CD4-positive, alpha-beta T cell treated with Interleukin-17A for 4 hours (primary cell): ENCODE measurements at regions not wholly inside any gene's neighbourhood (a gene's known extent, or its start where the extent isn't known, plus 50 kb on each side); places are given as distances from the start of the nearest gene placed in this dataset.

Experiments
- DNase-seq: peaks from one replicate; pipeline ENCODE4 v3.0.0-alpha.2; 2020; ENCODE audit warnings: mixed read lengths

DNA sequence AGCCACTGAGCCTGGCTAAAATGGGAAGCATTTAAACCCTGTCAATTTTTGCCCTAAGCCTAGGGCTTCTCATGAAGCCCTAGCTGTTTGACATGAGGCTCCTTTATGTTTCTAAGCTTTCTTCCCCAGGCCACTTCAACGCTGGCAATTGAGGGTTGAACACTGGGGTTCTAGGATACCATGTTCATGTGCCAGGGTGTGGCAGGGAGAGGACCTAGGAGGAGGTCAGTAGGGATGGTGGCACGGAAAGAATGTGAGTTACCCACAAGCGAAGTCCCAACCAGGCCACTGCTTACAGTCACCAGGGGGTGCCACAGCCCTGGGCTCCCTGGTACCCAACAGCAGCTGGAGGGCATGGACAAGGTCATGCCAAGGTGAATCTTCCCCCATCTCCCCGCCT, 90.8 kb upstream of the AJAP1 start:
- no peak for DNase-seq

DNA sequence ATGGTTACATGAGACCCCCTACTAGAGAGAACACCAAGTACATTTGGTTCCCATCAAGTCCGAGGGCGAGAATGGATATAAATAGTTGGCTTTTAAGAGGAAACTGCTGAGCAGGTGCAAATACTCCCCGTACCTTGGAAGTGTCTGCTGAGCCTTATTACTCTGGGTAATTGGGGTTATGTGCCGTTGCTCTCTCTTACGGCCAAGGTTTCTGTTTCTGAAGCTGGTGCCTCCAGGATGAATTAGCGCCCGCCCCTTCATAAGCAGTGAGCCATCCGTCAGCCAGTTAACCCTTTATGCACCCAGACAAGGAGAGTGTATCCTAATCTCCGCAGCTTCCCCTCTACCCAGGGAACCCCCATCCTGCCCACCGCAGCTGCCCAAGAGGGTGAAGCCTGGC, 90.4 kb upstream of the AJAP1 start:
- DNase-seq = no peak

DNA sequence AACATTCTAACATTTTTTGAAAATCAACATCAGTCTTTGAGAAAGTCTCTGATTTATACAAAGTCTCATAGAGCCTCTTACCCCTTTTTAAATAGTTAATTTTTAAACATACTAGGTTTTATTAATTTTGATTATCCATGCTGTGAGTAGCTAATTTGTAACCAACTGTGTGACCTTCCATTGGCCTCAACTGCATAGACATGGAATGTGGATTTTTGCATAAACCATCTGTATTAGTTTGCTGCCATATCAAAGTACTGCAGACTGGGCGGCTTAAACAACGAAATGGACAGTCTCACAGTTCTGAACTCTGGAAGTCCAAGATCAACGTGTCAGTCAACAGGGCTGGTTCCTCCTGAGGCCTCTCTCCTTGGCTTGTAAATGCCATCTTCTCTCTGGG, 89.2 kb upstream of the AJAP1 start:
- DNase-seq = no peak

- no peak for DNase-seq
Measured at GRCh38 chr1:4565801-4566449, 88.5 kb upstream of the AJAP1 start.

DNA sequence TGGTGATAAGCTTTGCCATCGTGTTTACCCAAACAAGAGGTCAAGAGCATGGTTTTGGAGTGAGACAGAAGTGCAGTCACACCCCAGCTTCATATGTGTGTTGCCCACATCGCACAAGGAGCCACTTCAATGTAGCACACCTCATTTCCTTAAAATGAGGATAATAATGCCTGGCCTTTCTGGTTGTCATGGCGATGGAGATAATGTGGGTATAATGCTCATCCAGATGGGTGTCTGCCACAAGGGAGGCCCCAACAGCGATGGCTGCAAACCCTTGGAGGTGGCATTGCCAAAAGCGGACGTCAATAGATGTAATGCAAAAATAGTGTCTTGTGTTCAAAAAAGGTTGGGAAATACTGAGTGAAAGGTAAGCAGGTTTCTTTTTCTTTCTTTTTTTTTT, 83.1 kb upstream of the AJAP1 start:
- DNase-seq = no peak

GRCh38 chr1:4573526-4573925, 80.9 kb upstream of the AJAP1 start:
- no peak for DNase-seq

DNA sequence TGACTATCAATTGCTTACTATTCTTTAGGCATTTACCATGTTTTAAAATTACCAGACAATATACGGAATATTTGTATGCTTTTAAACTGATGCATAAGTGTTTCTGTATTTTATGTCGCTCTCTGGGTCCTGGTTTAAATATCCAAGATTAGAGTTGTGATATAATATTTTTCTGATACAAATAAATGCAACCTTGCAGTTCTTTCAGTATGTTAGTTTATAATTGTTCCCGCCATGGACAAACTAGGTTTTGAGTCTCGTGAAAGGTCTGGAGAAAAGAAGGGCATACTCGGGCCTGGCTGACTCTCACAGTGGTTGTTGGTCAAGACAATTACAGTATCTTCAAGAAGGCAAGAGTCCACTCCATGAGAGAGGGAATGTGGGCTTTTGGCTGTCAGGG, 72.6 kb upstream of the AJAP1 start:
- DNase-seq = no peak

GRCh38 chr1:4584449-4584848, 70.0 kb upstream of the AJAP1 start:
- no peak for DNase-seq

DNA sequence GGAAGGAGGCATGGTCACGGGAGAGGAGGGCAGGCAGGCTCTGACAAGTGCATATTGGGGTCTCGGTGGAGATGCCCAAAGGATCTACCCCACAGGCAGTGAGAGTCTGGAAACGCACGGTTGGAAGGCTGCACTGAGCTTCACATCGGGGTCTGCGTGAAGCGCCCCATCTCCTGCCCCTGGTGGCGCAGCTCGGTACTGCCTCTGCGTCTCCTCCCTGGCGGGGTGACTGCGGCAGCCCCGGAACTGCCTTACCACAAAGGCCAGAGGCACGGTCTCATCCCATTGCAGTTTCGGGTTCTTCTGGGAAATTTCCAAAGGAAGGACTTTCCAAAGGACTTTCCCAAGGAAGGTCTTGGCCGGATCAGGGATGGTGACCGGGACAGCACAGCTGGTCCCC, 69.2 kb upstream of the AJAP1 start:
- peak; percentile 22 for DNase-seq

- DNase-seq = no peak
Measured at GRCh38 chr1:4585705-4586104, 68.7 kb upstream of the AJAP1 start.

GRCh38 chr1:4586611-4587160, 67.7 kb upstream of the AJAP1 start:
- DNase-seq = no peak

DNA sequence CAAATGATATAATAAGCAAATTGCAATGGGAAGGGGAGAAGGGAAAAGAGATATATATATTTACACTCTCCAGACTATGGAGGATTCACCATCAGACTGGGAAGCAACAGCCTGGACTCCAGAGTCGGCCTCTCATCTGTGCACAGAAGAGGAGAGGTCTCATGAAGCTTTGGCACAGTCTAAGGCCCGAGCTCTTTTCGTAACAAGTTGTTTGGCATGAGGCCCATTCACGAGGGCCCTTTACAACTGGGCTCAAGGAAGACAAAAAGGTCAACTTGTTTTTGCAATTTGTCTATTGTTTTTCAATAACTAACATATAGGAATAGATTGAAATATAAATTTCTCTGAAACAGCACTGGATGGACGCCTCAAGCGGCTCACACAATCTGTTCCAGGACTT, 66.7 kb upstream of the AJAP1 start:
- no peak for DNase-seq

GRCh38 chr1:4590756-4591155, 63.7 kb upstream of the AJAP1 start:
- no peak for DNase-seq

DNA sequence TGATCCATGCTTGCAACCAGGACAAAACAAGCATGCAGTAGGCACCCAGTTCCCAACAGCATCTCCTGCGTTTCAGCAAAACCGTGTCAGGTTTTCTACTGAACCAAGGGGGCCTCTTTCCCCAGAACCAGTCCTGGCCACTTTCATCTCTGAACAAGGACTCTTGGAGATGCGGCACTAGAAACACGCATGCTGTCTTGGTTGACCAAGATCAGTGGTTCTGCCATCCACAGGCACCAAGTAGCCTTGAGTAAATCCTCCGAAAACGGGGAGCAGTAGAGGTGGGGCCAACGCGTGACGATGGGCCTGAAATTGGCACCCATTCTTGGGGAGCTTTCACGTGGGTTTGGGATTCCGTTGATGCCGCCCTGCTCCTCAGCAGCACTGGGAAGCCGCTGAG, 62.5 kb upstream of the AJAP1 start:
- DNase-seq = no peak

GRCh38 chr1:4593106-4593505, 61.3 kb upstream of the AJAP1 start:
- DNase-seq = no peak

DNA sequence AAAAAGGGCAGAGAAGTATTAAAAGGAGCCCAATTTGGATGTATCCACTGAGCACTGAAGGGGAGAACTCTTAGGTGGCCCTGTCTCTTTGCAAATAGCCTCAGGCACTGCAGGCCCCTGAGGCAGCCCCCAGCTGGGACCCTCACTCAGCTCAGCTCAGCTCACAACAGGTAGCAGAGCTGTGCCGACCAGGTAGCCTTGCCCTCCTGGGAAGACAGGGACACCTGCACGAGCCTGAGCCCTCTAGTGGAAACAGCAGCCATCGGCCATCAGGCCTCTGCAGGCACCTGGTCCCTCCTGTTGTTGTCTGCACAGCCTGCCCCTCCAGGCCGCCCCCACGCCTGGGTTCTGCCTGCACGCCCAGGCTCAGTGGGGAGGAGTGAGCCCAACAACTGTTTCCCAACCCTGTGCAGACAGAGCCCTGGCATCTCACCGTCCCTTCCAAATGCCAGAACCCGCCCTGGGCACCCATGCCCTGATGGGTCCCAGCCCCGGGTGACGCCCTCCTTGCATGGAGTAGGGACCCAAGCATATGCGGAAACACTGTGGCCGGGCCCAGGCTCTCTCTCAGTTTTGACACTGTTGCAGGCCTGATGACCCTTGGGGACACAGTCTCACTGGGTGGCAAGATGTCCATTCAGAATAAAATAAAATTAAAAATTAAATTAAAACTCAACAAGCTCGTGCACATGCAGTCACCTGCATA, 60.0 kb upstream of the AJAP1 start:
- no peak for DNase-seq

GRCh38 chr1:4595341-4596225, 58.8 kb upstream of the AJAP1 start:
- DNase-seq = no peak

GRCh38 chr1:4596486-4596885, 57.9 kb upstream of the AJAP1 start:
- no peak for DNase-seq

- DNase-seq = no peak
Measured at GRCh38 chr1:4597020-4597419, 57.4 kb upstream of the AJAP1 start.

DNA sequence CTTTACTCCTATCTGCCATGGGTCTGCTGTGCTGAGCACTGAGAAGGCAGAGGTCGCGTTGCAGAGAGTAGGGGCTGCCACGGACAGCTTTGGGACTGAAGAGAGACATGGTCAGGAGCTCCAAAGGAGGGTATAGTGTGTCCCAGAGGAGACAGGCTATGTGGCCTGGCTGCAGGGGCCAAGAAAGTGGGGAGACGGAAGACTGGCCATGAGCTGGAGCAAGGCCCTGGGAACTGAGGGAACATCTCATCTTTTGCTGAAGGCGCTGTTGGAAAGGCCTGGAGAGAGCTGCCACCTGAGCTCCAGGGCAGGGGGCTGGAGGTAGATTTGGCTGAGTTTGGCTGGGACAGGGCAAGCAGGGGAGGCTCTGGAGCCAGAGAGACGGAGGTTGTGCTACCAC, 55.8 kb upstream of the AJAP1 start:
- no peak for DNase-seq

DNA sequence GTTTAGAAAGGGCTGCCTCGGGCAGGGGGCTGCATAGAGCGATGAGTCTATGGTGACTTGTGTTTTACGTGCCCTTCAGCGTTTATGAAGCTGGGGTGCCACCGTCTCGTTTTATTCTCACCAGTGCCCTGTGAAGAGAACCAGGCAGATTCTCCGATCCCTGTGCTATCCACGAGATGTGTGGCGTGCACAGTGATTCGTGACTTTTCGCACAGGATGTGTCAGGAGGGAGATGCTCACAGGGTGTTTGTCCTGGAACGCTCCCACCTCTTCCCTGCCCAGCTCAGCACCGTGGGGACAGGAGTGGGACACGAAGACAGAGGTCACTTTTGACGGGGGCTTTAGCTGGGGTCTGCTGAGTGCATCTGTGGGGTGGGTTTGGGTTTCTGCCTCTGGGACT, 54.9 kb upstream of the AJAP1 start:
- DNase-seq = no peak

- DNase-seq = no peak
Measured at GRCh38 chr1:4599951-4600481, 54.4 kb upstream of the AJAP1 start.
